ENCODE measurements at regions not wholly inside any gene's neighbourhood (a gene's known extent, or its start where the extent isn't known, plus 50 kb on each side); places are given as distances from the start of the nearest gene placed in this dataset.

- DNase-seq: no peak
Observed at GRCh38 chr16:8519179-8519578, 71.1 kb downstream of the TMEM114 start.

- no peak for DNase-seq
Observed at GRCh38 chr16:8517280-8517679, 73.0 kb downstream of the TMEM114 start.

GRCh38 chr16:8516471-8516870, 73.8 kb downstream of the TMEM114 start:
- no peak for DNase-seq

GRCh38 chr16:8512941-8513624, 77.2 kb downstream of the TMEM114 start:
- DNase-seq: no peak

- DNase-seq: no peak
Observed at GRCh38 chr16:8511464-8511863, 78.8 kb downstream of the TMEM114 start.

- DNase-seq: no peak
Observed at GRCh38 chr16:8510160-8510559, 80.2 kb downstream of the TMEM114 start.

- DNase-seq: peak; percentile 5
Observed at GRCh38 chr16:8505327-8505991, 84.9 kb downstream of the TMEM114 start.

- no peak for DNase-seq
Observed at GRCh38 chr16:8502446-8502845, 87.9 kb downstream of the TMEM114 start.

GRCh38 chr16:8500351-8500750, 90.0 kb downstream of the TMEM114 start:
- no peak for DNase-seq

- DNase-seq: no peak
Observed at GRCh38 chr16:8496364-8496763, 93.9 kb downstream of the TMEM114 start.

GRCh38 chr16:8493972-8494371, 96.3 kb downstream of the TMEM114 start:
- DNase-seq: no peak

- no peak for DNase-seq
Observed at GRCh38 chr16:8492690-8493089, 97.6 kb downstream of the TMEM114 start.

- no peak for DNase-seq
Observed at GRCh38 chr16:8489580-8489979, 100.7 kb downstream of the TMEM114 start.

GRCh38 chr16:8486985-8487384, 103.3 kb downstream of the TMEM114 start:
- no peak for DNase-seq

GRCh38 chr16:8483396-8483795, 106.9 kb downstream of the TMEM114 start:
- no peak for DNase-seq

- no peak for DNase-seq
Observed at GRCh38 chr16:8481810-8482209, 108.5 kb downstream of the TMEM114 start.

GRCh38 chr16:8476824-8477223, 113.5 kb downstream of the TMEM114 start:
- DNase-seq: no peak

GRCh38 chr16:8474587-8474986, 115.7 kb downstream of the TMEM114 start:
- no peak for DNase-seq

GRCh38 chr16:8469102-8469778, 121.1 kb downstream of the TMEM114 start:
- DNase-seq: no peak

- no peak for DNase-seq
Observed at GRCh38 chr16:8464979-8465378, 125.3 kb downstream of the TMEM114 start.

- no peak for DNase-seq
Observed at GRCh38 chr16:8459085-8459733, 131.1 kb downstream of the TMEM114 start.

GRCh38 chr16:8458481-8459046, 131.7 kb downstream of the TMEM114 start:
- DNase-seq: no peak

GRCh38 chr16:8453359-8453758, 137.0 kb downstream of the TMEM114 start:
- DNase-seq: no peak
